IPS-20b (cell line): ENCODE measurements at regions not wholly inside any gene's neighbourhood (a gene's known extent, or its start where the extent isn't known, plus 50 kb on each side); places are given as distances from the start of the nearest gene placed in this dataset.

ENCODE experiments used
- H3K27ac ChIP-seq: one replicate; pipeline ENCODE4 v1.5.1; 2013; ENCODE audit warnings: low read length
- H3K27me3 ChIP-seq: 2 replicates; pipeline ENCODE4 v1.6.1; 2013; ENCODE audit warnings: mild to moderate bottlenecking, low read length, inconsistent platforms; ENCODE audit not compliant: insufficient read depth
- H3K36me3 ChIP-seq: 2 replicates; pipeline ENCODE4 v1.6.1; 2013; ENCODE audit warnings: low read depth, mild to moderate bottlenecking, inconsistent platforms, low read length, moderate library complexity; ENCODE audit not compliant: insufficient read depth
- H3K4me1 ChIP-seq: 2 replicates; pipeline ENCODE4 v1.6.1; 2013; ENCODE audit warnings: mild to moderate bottlenecking, control low read depth, inconsistent platforms, low read length, moderate library complexity; ENCODE audit not compliant: insufficient read depth
- H3K4me3 ChIP-seq: 2 replicates; pipeline ENCODE4 v1.5.1; 2013; ENCODE audit warnings: mild to moderate bottlenecking, low read length, inconsistent platforms
- H3K9ac ChIP-seq: 2 replicates; pipeline ENCODE4 v1.6.1; 2013; ENCODE audit warnings: low read depth, mild to moderate bottlenecking, inconsistent platforms, low read length, moderate library complexity
- H3K9me3 ChIP-seq: 2 replicates; pipeline ENCODE4 v1.6.1; 2013; ENCODE audit warnings: mild to moderate bottlenecking, low read depth, low read length, inconsistent platforms; ENCODE audit not compliant: insufficient read depth

GRCh38 chr13:21849323-21849722 is 178.4 kb downstream of the FGF9 start:
- Histone ChIP-seq H3K27ac (no peak overlapping the region), H3K9me3 (no peaks in the 10 kb centered on the region), H3K9ac (no peak overlapping the region), H3K36me3 (no peaks in the 10 kb centered on the region), H3K4me3 (no peak overlapping the region), H3K4me1 (peaks cover 8% of the 10 kb centered on the region; the same call in 1 of the 2 replicates), H3K27me3 (no peaks in the 10 kb centered on the region)

- no peak overlapping the region for H3K27ac ChIP-seq
- H3K27me3 ChIP-seq: no peaks in the 10 kb centered on the region
- no peaks in the 10 kb centered on the region for H3K9me3 ChIP-seq
- H3K36me3 ChIP-seq: no peaks in the 10 kb centered on the region
- no peak overlapping the region for H3K4me3 ChIP-seq
- H3K9ac ChIP-seq: no peak overlapping the region
- peaks cover 8% of the 10 kb centered on the region; the same call in 1 of the 2 replicates for H3K4me1 ChIP-seq
Measured at GRCh38 chr13:21850013-21851006, 179.4 kb downstream of the FGF9 start.

GRCh38 chr13:21852043-21852442 is 181.2 kb downstream of the FGF9 start:
- H3K4me3 ChIP-seq: no peak overlapping the region
- no peaks in the 10 kb centered on the region for H3K27me3 ChIP-seq
- H3K9me3 ChIP-seq: no peaks in the 10 kb centered on the region
- no peak overlapping the region for H3K9ac ChIP-seq
- H3K4me1 ChIP-seq: peaks cover 2% of the 10 kb centered on the region; the same call in 1 of the 2 replicates
- H3K36me3 ChIP-seq: no peaks in the 10 kb centered on the region
- no peak overlapping the region for H3K27ac ChIP-seq

GRCh38 chr13:21853779-21854178 is 182.9 kb downstream of the FGF9 start:
- Histone ChIP-seq H3K27ac (no peak overlapping the region), H3K9me3 (no peaks in the 10 kb centered on the region), H3K4me1 (no peaks in the 10 kb centered on the region), H3K36me3 (no peaks in the 10 kb centered on the region), H3K9ac (no peak overlapping the region), H3K4me3 (no peak overlapping the region), H3K27me3 (no peaks in the 10 kb centered on the region)

GRCh38 chr13:21868823-21869222 is 197.9 kb downstream of the FGF9 start:
- H3K27me3 ChIP-seq: no peaks in the 10 kb centered on the region
- no peak overlapping the region for H3K4me3 ChIP-seq
- H3K9ac ChIP-seq: no peak overlapping the region
- H3K9me3 ChIP-seq: no peaks in the 10 kb centered on the region; the same call in 1 of the 2 replicates
- no peaks in the 10 kb centered on the region for H3K4me1 ChIP-seq
- no peaks in the 10 kb centered on the region for H3K36me3 ChIP-seq
- no peak overlapping the region for H3K27ac ChIP-seq

GRCh38 chr13:21871382-21871781 is 200.5 kb downstream of the FGF9 start:
- H3K36me3 ChIP-seq: no peaks in the 10 kb centered on the region
- no peak overlapping the region for H3K4me3 ChIP-seq
- no peak overlapping the region for H3K27ac ChIP-seq
- no peaks in the 10 kb centered on the region for H3K27me3 ChIP-seq
- H3K4me1 ChIP-seq: no peaks in the 10 kb centered on the region
- no peaks in the 10 kb centered on the region for H3K9me3 ChIP-seq
- no peak overlapping the region for H3K9ac ChIP-seq

- H3K27me3 ChIP-seq: no peaks in the 10 kb centered on the region
- no peak overlapping the region for H3K27ac ChIP-seq
- no peak overlapping the region for H3K9ac ChIP-seq
- H3K36me3 ChIP-seq: no peaks in the 10 kb centered on the region
- no peaks in the 10 kb centered on the region for H3K9me3 ChIP-seq
- H3K4me3 ChIP-seq: no peak overlapping the region
- H3K4me1 ChIP-seq: no peaks in the 10 kb centered on the region
Measured at GRCh38 chr13:21871919-21872318, 201.0 kb downstream of the FGF9 start.

GRCh38 chr13:21872795-21873194 is 201.9 kb downstream of the FGF9 start:
- H3K36me3 ChIP-seq: no peaks in the 10 kb centered on the region
- H3K4me1 ChIP-seq: no peaks in the 10 kb centered on the region
- H3K9me3 ChIP-seq: no peaks in the 10 kb centered on the region
- no peak overlapping the region for H3K9ac ChIP-seq
- H3K27me3 ChIP-seq: no peaks in the 10 kb centered on the region
- no peak overlapping the region for H3K4me3 ChIP-seq
- H3K27ac ChIP-seq: no peak overlapping the region

- H3K4me3 ChIP-seq: no peak overlapping the region
- H3K27me3 ChIP-seq: no peaks in the 10 kb centered on the region
- no peak overlapping the region for H3K9ac ChIP-seq
- H3K36me3 ChIP-seq: no peaks in the 10 kb centered on the region
- no peaks in the 10 kb centered on the region for H3K4me1 ChIP-seq
- no peak overlapping the region for H3K27ac ChIP-seq
- H3K9me3 ChIP-seq: no peaks in the 10 kb centered on the region
Measured at GRCh38 chr13:21875116-21875515, 204.2 kb downstream of the FGF9 start.

- H3K9ac ChIP-seq: no peak overlapping the region
- no peaks in the 10 kb centered on the region for H3K36me3 ChIP-seq
- H3K27ac ChIP-seq: no peak overlapping the region
- no peaks in the 10 kb centered on the region for H3K27me3 ChIP-seq
- no peak overlapping the region for H3K4me3 ChIP-seq
- H3K4me1 ChIP-seq: no peaks in the 10 kb centered on the region
- no peaks in the 10 kb centered on the region for H3K9me3 ChIP-seq
Measured at GRCh38 chr13:21879263-21879914, 208.5 kb downstream of the FGF9 start.

- H3K4me3 ChIP-seq: no peak overlapping the region
Measured at GRCh38 chr13:21882766-21883165, 211.9 kb downstream of the FGF9 start.

GRCh38 chr13:21883713-21884112 is 212.8 kb downstream of the FGF9 start:
- no peak overlapping the region for H3K4me3 ChIP-seq
- no peak overlapping the region for H3K27ac ChIP-seq
- no peaks in the 10 kb centered on the region for H3K9me3 ChIP-seq
- no peaks in the 10 kb centered on the region for H3K36me3 ChIP-seq
- no peaks in the 10 kb centered on the region for H3K4me1 ChIP-seq
- H3K27me3 ChIP-seq: no peaks in the 10 kb centered on the region
- no peak overlapping the region for H3K9ac ChIP-seq

More at GRCh38 chr13:21882766-21883165, 211.9 kb downstream of the FGF9 start:
- no peaks in the 10 kb centered on the region for H3K9me3 ChIP-seq
- no peak overlapping the region for H3K9ac ChIP-seq
- H3K27ac ChIP-seq: no peak overlapping the region
- H3K27me3 ChIP-seq: no peaks in the 10 kb centered on the region
- H3K4me1 ChIP-seq: no peaks in the 10 kb centered on the region
- H3K36me3 ChIP-seq: no peaks in the 10 kb centered on the region
